SK-N-MC (cell line): ENCODE measurements at regions not wholly inside any gene's neighbourhood (a gene's known extent, or its start where the extent isn't known, plus 50 kb on each side); places are given as distances from the start of the nearest gene placed in this dataset.

Experiments
- DNase-seq: peaks from one replicate; pipeline ENCODE4 v3.0.0-alpha.2; 2011; ENCODE audit warnings: low read depth, low spot score
- H3K27ac ChIP-seq: fragments of 200-600 bp; sonication (generic); 2 replicates; pipeline ENCODE4 v1.5.1; 2016; ENCODE audit warnings: mixed run types
- H3K36me3 ChIP-seq: fragments of 200-600 bp; sonication (generic); 2 replicates; pipeline ENCODE4 v1.6.1; 2017; ENCODE audit warnings: antibody characterized with exemption, low read length, mixed read lengths; ENCODE audit not compliant: insufficient read depth
- H3K4me3 ChIP-seq: fragments of 200-600 bp; sonication (generic); 2 replicates; pipeline ENCODE4 v1.5.1; 2016
- H3K9ac ChIP-seq: fragments of 200-600 bp; sonication (generic); 2 replicates; pipeline ENCODE4 v1.8.0; 2017; ENCODE audit warnings: mixed run types, mixed read lengths; ENCODE audit not compliant: insufficient read length
- H3K9me3 ChIP-seq: fragments of 200-600 bp; sonication (generic); 2 replicates; pipeline ENCODE4 v1.6.1; 2017; ENCODE audit warnings: low read depth, mild to moderate bottlenecking, antibody characterized with exemption, low read length, moderate library complexity, mixed read lengths
- EZH2 ChIP-seq: fragments of 200-600 bp; sonication (generic); IDR thresholded peaks from one replicate; pipeline ENCODE4 v1.6.1; 2017; ENCODE audit warnings: antibody characterized with exemption
- FOXP2 ChIP-seq: optimal IDR thresholded peaks from 2 replicates; pipeline ENCODE3; 2011; ENCODE audit warnings: mild to moderate bottlenecking, moderate library complexity; ENCODE audit not compliant: insufficient read depth; ENCODE audit errors: extremely low read length, control extremely low read depth
- POLR2AphosphoS5 ChIP-seq: IDR thresholded peaks from 2 replicates; pipeline ENCODE4 v1.6.1; 2012; ENCODE audit warnings: mild to moderate bottlenecking, low read depth, low read length, borderline replicate concordance

GRCh38 chr4:104901961-104902605, 244.6 kb upstream of the TET2 start:
- Histone ChIP-seq H3K27ac (no peak overlapping the region), H3K9me3 (no peaks in the 10 kb centered on the region), H3K4me3 (no peak overlapping the region), H3K9ac (no peak overlapping the region), H3K36me3 (no peaks in the 10 kb centered on the region)
- TF ChIP-seq POLR2AphosphoS5 (no peak), FOXP2 (no peak), EZH2 (no peak)
- no peak for DNase-seq

- no peaks in the 10 kb centered on the region for H3K9me3 ChIP-seq
- no peak overlapping the region for H3K4me3 ChIP-seq
- no peaks in the 10 kb centered on the region for H3K36me3 ChIP-seq
- TF ChIP-seq FOXP2 (no peak), POLR2AphosphoS5 (no peak), EZH2 (no peak)
- no peak for DNase-seq
- no peak overlapping the region for H3K27ac ChIP-seq
- no peak overlapping the region for H3K9ac ChIP-seq
These were observed 241.6 kb upstream of the TET2 start for GRCh38 chr4:104905065-104905464.

- Histone ChIP-seq H3K9me3 (no peaks in the 10 kb centered on the region), H3K36me3 (no peaks in the 10 kb centered on the region), H3K9ac (no peak overlapping the region), H3K27ac (no peak overlapping the region), H3K4me3 (no peak overlapping the region)
- TF ChIP-seq EZH2 (no peak), POLR2AphosphoS5 (no peak), FOXP2 (no peak)
- no peak for DNase-seq
These were observed 241.1 kb upstream of the TET2 start for GRCh38 chr4:104905546-104905945.

GRCh38 chr4:104906276-104906675, 240.4 kb upstream of the TET2 start:
- Histone ChIP-seq H3K9ac (no peak overlapping the region), H3K9me3 (no peaks in the 10 kb centered on the region), H3K27ac (no peak overlapping the region), H3K36me3 (no peaks in the 10 kb centered on the region), H3K4me3 (no peak overlapping the region)
- DNase-seq: no peak
- no peak for TF ChIP-seq POLR2AphosphoS5
- TF ChIP-seq FOXP2: no peak
- TF ChIP-seq EZH2: no peak

GRCh38 chr4:104907074-104907649, 239.5 kb upstream of the TET2 start:
- DNase-seq: no peak
- H3K27ac ChIP-seq: no peak overlapping the region
- no peak for TF ChIP-seq FOXP2
- no peak for TF ChIP-seq EZH2
- no peak for TF ChIP-seq POLR2AphosphoS5
- no peak overlapping the region for H3K4me3 ChIP-seq
- H3K9me3 ChIP-seq: no peaks in the 10 kb centered on the region
- H3K36me3 ChIP-seq: no peaks in the 10 kb centered on the region
- H3K9ac ChIP-seq: no peak overlapping the region

DNA sequence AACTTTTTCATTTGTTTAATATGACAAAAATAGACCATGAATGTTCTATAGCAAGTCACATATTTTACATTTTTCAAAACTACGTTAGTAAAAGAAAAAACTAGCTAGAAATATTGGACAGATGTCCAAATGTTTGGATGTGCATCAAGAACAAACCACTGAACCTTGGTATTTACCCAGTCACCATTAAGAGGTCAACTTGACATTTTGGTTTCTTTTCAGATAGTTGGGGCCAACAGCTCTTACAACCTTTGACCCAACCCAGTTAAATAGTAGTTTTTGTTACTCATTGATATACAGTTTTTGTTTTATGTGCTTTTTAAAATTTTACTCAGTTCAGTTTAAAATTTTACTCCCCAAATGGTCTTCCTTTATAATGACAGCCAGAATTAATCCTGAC, 238.7 kb upstream of the TET2 start:
- no peaks in the 10 kb centered on the region for H3K9me3 ChIP-seq
- H3K4me3 ChIP-seq: no peak overlapping the region
- no peak overlapping the region for H3K9ac ChIP-seq
- no peak for TF ChIP-seq POLR2AphosphoS5
- TF ChIP-seq FOXP2: no peak
- no peak for TF ChIP-seq EZH2
- no peak for DNase-seq
- no peak overlapping the region for H3K27ac ChIP-seq
- no peaks in the 10 kb centered on the region for H3K36me3 ChIP-seq

GRCh38 chr4:104909376-104909775, 237.3 kb upstream of the TET2 start:
- Histone ChIP-seq H3K36me3 (no peaks in the 10 kb centered on the region), H3K9me3 (no peaks in the 10 kb centered on the region), H3K27ac (no peak overlapping the region), H3K9ac (no peak overlapping the region), H3K4me3 (no peak overlapping the region)
- no peak for TF ChIP-seq FOXP2
- TF ChIP-seq POLR2AphosphoS5: no peak
- DNase-seq: no peak

GRCh38 chr4:104912518-104912917, 234.2 kb upstream of the TET2 start:
- no peak overlapping the region for H3K4me3 ChIP-seq
- no peak for DNase-seq
- no peaks in the 10 kb centered on the region for H3K9me3 ChIP-seq
- H3K9ac ChIP-seq: no peak overlapping the region
- TF ChIP-seq FOXP2 (no peak), POLR2AphosphoS5 (no peak), EZH2 (no peak)
- H3K36me3 ChIP-seq: no peaks in the 10 kb centered on the region
- no peak overlapping the region for H3K27ac ChIP-seq

- DNase-seq: no peak
- H3K9ac ChIP-seq: no peak overlapping the region
- no peaks in the 10 kb centered on the region for H3K9me3 ChIP-seq
- H3K4me3 ChIP-seq: no peak overlapping the region
- no peak overlapping the region for H3K27ac ChIP-seq
- TF ChIP-seq FOXP2: no peak
- no peak for TF ChIP-seq POLR2AphosphoS5
- no peak for TF ChIP-seq EZH2
- H3K36me3 ChIP-seq: no peaks in the 10 kb centered on the region
These were observed 231.3 kb upstream of the TET2 start for GRCh38 chr4:104915373-104915772.
